ENCODE measurements at regions not wholly inside any gene's neighbourhood (a gene's known extent, or its start where the extent isn't known, plus 50 kb on each side); places are given as distances from the start of the nearest gene placed in this dataset.

DNA sequence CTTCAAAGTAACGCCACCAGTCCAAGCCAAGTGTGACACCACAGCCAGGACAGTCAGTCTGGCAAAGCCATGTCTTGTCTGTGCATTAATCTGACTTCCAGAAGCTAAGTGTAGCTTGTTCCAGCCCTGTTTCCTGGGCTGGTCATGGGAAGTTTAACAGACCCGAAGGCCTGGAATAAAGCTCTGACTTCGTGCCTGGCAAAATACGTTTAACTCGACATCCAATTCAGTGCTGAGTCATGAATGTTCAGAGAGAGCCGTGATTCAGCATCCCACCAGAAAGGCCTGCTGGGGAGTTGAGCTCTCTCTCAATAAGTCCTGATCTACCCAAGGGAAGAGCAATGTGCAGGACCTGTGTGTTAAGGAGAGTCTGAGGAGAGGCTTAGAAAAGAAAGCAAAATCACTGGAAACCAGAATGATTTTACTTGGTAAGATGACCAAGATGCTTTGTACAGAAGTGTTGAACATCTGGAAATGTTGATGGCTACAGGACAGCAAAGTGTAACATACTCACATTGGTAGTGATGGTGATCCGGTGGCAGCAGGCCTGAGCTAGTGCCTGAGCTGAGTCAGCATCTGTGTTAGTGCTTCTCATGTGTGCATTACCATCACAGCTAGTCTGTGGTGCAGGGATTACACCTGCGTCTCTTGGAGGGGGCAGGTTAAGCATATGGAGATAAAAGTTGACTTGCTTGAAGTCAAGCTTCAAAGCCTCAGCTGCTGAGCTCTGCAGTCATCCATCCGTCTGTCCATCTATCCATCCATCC, 743.7 kb upstream of the HS6ST1 start:
- no peak for DNase-seq (ENCODE audit: low read depth)
- H3K4me3 ChIP-seq (ENCODE audit: low read length): no peak overlapping the region
- TF ChIP-seq, protein P1, sequence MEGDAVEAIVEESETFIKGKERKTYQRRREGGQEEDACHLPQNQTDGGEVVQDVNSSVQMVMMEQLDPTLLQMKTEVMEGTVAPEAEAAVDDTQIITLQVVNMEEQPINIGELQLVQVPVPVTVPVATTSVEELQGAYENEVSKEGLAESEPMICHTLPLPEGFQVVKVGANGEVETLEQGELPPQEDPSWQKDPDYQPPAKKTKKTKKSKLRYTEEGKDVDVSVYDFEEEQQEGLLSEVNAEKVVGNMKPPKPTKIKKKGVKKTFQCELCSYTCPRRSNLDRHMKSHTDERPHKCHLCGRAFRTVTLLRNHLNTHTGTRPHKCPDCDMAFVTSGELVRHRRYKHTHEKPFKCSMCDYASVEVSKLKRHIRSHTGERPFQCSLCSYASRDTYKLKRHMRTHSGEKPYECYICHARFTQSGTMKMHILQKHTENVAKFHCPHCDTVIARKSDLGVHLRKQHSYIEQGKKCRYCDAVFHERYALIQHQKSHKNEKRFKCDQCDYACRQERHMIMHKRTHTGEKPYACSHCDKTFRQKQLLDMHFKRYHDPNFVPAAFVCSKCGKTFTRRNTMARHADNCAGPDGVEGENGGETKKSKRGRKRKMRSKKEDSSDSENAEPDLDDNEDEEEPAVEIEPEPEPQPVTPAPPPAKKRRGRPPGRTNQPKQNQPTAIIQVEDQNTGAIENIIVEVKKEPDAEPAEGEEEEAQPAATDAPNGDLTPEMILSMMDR (conservative IDR thresholded peaks at IDR 0.05; ENCODE audit: low read length): no peak

DNA sequence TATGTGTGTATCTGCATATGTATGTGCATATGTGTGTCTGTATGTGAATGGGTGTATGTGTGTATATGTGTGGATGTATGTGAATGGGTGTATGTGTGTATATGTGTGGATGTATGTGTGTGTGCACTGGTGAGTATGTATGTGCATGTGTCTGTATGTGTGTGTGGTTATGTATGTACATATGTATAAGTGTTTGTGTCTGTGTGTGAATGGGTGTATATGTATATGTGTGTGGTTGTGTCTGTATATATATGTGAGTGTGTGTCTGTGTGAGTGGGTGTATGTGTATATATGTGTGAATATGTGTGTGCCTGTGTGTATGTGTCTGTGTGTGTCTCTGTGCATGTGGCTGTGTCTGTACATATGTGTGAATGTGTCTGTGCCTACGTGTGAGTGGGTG, 748.4 kb upstream of the HS6ST1 start:
- TF ChIP-seq, protein P1 (conservative IDR thresholded peaks at IDR 0.05; ENCODE audit: low read length): no peak
- DNase-seq (ENCODE audit: low read depth): no peak
- no peak overlapping the region for H3K4me3 ChIP-seq (ENCODE audit: low read length)

DNA sequence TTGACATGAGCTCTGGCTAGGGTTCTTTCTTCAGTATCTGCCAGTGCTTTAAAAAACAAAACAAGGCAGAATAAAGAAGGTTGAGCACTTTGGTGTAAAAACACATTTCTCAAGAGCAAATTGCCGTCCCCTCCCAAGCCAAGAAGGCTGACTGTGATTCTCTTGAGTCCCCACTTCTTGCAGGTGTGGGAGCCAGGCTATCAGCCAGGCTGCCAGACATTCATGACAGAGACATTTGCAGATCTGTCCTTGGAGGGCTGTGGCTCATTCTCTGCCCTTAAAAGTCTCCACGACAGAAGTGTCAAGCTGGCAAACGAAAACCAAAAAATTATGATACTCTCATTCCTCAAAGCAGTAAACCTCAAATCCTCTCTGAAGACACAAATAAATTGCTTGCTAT, 749.3 kb upstream of the HS6ST1 start:
- TF ChIP-seq, protein P1 (conservative IDR thresholded peaks at IDR 0.05; ENCODE audit: low read length): no peak
- no peak for DNase-seq (ENCODE audit: low read depth)
- no peak overlapping the region for H3K4me3 ChIP-seq (ENCODE audit: low read length)

DNA sequence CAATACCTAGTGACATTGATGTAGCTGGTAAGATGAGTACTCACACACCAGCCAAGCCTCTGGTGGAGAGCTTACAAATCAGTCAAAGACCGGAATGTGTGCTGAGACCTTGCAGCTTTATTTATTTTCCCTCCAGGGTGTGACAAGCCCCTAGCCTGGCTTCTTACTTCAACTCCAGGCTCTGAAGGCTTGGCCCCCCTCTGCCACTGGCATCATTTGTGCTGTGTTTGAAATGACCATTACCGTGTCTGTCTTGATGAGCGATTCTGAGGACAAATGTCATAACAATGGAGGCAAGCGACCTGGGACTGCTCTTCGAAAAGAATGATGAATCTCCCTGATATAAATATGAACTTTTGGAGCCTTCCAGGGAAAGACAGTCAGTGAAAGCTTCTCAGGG, 749.9 kb upstream of the HS6ST1 start:
- H3K4me3 ChIP-seq (ENCODE audit: low read length): no peak overlapping the region
- TF ChIP-seq, protein P1 (conservative IDR thresholded peaks at IDR 0.05; ENCODE audit: low read length): no peak
- no peak for DNase-seq (ENCODE audit: low read depth)

DNA sequence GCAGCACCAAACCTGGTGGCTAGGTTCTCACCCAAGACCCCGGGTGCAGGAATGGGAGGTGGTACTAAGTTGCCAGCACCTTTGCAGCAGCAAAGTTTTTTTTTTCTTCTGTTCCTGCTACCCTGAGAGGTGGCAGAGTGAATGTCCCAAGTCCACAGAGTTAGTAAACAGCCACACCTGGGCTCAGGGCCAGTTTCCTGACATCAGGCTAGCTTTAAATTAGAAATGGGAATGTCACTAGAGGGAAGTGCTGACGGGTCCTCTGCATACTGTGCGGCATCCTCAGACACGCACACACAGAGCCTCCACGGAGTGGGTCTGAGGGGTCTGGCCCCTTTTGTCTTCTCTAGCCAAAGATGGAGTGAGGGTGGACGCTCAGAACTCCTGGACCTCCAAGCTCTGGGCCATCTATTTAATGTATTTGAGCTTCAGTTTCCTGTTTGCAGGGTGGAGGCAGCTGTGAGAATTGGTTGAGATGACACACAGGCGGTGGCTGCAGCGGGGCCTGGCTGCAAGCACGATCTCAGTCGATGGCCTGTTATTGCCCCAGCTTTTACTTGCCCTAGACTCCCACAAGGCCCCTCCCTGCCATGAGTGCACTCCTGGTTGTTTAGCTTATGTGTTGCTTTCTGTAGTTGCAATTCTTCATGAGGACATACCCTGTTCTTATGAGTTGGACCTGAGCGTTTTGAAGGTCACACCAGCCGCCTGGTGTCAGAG, 751.4 kb upstream of the HS6ST1 start:
- no peak for DNase-seq (ENCODE audit: low read depth)
- TF ChIP-seq, protein P1 (conservative IDR thresholded peaks at IDR 0.05; ENCODE audit: low read length): no peak
- no peak overlapping the region for H3K4me3 ChIP-seq (ENCODE audit: low read length)

- TF ChIP-seq, protein P1 (conservative IDR thresholded peaks at IDR 0.05; ENCODE audit: low read length): no peak
- no peak for DNase-seq (ENCODE audit: low read depth)
- no peak overlapping the region for H3K4me3 ChIP-seq (ENCODE audit: low read length)
Observed at GRCh38 chr2:129070663-129071062, 752.0 kb upstream of the HS6ST1 start.

- DNase-seq (ENCODE audit: low read depth): no peak
- TF ChIP-seq, protein P1 (conservative IDR thresholded peaks at IDR 0.05; ENCODE audit: low read length): no peak
- no peak overlapping the region for H3K4me3 ChIP-seq (ENCODE audit: low read length)
Observed at GRCh38 chr2:129071531-129071930, 752.9 kb upstream of the HS6ST1 start.

Measured in AG10803 (cell line).